GM21423 (cell line): ENCODE measurements at regions not wholly inside any gene's neighbourhood (a gene's known extent, or its start where the extent isn't known, plus 50 kb on each side); places are given as distances from the start of the nearest gene placed in this dataset.
"Not testable (repeated sequence)": the region's sequence is repeated elsewhere in the genome, so short reads cannot be mapped to it uniquely, and the experiment has no call there.

Experiments
- ATAC-seq: cut with Tn5 transposase; IDR thresholded peaks from one replicate; pipeline ENCODE4 v1.9.1; 2021; ENCODE audit warnings: mild to moderate bottlenecking, moderate library complexity; ENCODE audit not compliant: unreplicated experiment

DNA sequence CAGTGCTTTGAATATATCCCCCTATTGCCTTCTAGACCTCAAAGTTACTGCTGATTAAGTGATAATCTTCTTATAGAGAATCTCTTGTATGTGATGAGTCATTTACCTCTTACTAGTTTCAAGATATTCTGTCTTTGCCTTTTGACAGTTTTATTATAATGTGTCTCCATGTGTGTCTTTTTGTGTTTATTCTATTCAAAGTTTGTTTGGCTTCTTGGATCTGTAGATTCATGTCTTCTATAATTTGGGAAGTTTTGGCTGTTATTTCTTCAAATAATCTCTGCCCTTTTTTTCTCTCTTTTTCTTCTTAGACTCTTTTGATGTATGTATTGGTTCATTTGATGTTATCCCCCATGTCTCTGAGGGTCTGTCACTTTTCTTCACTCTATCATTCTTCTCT, 915.7 kb upstream of the GRIA3 start:
- ATAC-seq = no peak

DNA sequence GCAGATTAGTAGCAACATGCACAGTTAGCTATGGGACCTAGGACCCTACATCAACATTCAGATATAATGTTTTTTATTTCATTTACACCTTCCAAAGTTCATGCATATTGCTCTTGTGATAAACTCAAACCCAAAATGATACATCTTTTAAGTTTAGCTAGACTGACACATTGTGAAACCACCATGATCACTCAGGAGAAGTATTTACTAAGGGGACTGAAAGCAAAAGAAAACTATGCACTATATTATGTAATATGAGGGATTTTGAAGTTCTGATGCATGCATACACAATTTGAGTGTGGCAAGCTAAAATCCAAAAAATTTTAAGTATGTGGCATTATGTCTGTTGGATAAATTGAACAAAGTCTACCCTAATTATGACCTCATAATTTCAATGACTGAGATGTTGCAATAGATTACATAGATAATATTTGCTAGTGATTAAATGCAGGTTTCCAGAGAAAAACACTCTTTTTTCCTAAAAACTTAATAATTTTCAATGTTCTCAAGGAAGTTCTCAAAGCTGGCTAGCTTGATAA, 914.8 kb upstream of the GRIA3 start:
- no peak for ATAC-seq

- ATAC-seq = no peak
Measured at GRCh38 chrX:122270809-122271494, 913.1 kb upstream of the GRIA3 start.

DNA sequence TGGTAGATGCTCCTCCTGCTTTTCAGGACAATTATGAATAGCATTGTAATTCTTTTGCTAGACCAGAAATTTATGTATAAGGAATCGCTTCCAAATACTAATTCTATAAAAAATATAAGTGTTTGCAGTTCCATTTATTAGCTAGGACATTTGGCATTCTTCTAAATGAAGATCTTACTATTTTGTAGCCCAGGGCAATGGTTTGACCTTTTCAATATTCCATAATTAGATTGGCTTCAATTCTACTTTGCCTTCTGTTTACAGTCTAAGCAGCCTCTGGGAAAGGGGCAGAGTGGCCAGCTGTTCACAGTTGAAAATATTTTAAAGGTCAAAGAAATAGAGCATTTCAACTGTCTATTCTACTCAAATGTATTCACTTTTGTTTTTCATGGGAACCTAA, 912.1 kb upstream of the GRIA3 start:
- no peak for ATAC-seq

GRCh38 chrX:122279746-122280145, 904.3 kb upstream of the GRIA3 start:
- no peak for ATAC-seq

DNA sequence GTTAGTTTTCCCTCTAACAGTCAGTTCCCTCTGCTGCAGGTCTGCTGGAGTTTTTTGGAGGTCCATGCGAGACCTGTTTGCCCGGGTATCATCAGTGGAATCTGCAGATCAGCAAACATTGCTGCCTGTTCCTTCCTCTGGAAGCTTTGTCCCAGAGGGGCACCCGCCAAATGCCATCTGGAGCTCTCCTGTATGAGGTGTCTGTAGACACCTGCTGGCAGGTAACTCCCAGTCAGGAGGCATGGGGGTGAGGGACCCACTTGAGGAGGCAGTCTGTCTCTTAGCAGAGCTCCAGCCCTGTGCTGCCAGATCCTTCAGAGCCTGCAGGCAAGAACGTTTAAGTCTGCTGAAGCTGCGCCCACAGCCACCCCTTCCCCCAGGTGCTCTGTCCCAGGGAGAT, 884.3 kb upstream of the GRIA3 start:
- not testable (repeated sequence) for ATAC-seq

DNA sequence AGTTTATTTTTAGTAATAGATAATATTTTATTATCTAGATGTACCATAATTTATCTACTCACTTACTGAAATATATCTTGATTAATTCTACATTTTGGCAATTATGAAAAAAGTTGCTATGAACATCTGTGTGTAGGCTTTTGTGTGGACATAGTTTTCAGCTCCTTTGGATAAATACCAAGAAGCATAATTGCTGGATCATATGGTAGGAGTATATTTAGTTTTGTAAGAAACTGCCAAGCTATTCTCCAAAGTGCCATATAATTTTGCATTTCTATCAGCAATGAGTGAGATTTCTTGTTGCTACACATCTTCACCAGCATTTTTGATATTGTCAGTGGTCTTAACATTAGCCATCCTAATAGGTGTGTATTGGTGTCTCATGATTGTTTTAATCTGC, 882.6 kb upstream of the GRIA3 start:
- ATAC-seq = no peak

GRCh38 chrX:122303761-122304160, 880.3 kb upstream of the GRIA3 start:
- ATAC-seq = no peak

DNA sequence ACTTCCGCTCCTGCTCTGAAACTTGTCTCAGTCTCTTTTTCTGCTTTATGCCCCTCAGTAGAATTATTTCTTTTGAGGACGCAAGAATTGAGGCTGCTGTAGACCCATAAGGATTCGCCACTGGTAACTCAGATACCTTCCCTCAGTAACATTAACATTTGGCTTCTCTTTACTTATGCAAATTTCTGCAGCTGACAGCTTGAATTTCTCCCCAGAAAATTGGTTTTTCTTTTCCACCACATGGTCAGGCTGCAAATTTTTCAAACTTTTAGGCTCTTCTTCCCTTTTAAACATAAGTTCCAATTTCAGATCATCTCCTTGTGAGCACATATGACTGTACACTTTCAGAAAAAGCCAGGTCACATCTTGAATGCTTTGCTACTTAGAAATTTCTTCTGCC, 839.3 kb upstream of the GRIA3 start:
- no peak for ATAC-seq

- no peak for ATAC-seq
Measured at GRCh38 chrX:122363112-122363795, 820.8 kb upstream of the GRIA3 start.

DNA sequence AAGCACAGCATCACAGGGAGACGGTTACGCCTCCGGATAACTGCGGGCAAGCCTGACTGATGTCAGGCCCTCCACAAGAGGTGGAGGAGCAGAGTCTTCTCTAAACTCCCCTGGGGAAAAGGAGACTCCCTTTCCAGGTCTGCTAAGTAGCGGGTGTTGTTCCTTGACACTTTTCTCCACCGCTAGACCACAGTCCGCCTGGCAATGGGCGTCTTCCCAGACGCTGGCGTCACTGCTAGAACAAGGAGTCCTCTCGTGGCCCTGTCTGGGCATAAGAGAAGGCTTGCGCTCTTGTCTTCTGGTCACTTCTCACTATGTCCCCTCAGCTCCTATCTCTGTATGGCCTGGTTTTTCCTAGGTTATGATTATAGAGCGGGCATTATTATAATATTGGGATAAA, 808.5 kb upstream of the GRIA3 start:
- not testable (repeated sequence) for ATAC-seq

GRCh38 chrX:122389005-122389404, 795.1 kb upstream of the GRIA3 start:
- ATAC-seq = no peak

GRCh38 chrX:122418758-122419157, 765.3 kb upstream of the GRIA3 start:
- ATAC-seq = no peak

- ATAC-seq = no peak
Measured at GRCh38 chrX:122421434-122422121, 762.5 kb upstream of the GRIA3 start.

DNA sequence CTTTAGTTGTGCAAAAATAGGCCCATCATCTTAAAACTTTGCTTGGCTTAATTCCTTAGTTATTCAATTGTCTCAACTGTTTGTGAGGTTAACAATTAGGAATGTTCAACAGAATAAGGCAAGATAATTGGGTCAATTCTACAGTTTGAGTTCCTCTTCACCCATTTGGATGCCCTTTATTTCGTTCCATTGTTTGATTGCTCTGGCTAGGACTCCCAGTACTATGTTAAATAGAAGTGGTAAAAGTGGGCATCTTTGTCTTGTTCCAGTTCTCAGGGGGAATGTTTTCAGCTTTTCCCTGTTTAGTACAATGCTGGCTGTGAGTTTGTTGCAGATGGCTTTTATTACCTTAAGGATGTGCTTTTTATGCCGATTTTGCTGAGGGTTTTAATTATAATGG, 761.5 kb upstream of the GRIA3 start:
- ATAC-seq = no peak

DNA sequence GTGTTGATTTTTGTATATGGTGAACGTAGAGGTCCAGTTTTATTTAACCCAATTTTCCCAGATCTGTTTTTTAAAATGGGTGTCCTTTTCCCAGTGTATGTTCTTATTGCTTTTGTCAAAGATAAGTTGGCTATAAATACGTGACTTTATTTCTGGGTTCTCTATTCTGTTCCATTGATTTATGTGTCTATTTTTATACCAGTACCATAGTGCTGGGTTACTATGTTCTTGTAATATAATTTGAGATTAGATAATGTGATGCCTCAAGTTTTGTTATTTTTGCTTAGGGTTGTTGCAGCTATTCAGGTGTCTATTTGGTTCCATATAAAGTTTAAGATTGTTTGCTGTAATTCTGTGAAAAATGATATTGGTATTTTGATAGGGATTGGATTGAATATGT, 749.1 kb upstream of the GRIA3 start:
- ATAC-seq = no peak

GRCh38 chrX:122439831-122440230, 744.2 kb upstream of the GRIA3 start:
- no peak for ATAC-seq

DNA sequence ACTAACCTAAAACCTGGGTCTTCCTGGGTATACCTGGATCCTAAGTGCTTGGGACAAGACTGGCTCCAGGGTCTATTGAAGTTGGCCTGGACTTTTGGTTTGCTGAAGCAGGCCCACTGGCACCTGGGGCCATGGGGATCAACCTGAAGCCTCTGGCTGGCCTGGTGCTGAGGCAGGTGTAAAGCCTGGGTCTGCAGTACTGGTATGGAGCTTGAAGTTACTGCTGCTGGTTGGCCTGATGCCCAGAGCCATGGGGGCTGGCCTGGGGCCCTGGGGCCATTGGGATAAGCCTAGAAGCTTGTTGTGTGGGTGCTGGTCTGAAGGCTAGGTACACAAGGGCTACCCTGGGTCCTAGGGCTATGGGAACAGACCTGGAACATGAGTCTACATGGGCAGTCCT, 743.2 kb upstream of the GRIA3 start:
- ATAC-seq = no peak

GRCh38 chrX:122441451-122441850, 742.6 kb upstream of the GRIA3 start:
- ATAC-seq = no peak

GRCh38 chrX:122445466-122445865, 738.6 kb upstream of the GRIA3 start:
- ATAC-seq = no peak

- ATAC-seq = no peak
Measured at GRCh38 chrX:122464341-122464740, 719.7 kb upstream of the GRIA3 start.

GRCh38 chrX:122475306-122475705, 708.8 kb upstream of the GRIA3 start:
- ATAC-seq = no peak
